H1 (cell line): ENCODE measurements at regions not wholly inside any gene's neighbourhood (a gene's known extent, or its start where the extent isn't known, plus 50 kb on each side); places are given as distances from the start of the nearest gene placed in this dataset.

Experiments used
- CTCF ChIA-PET: fragments of 300-600 bp; sonication (Branson Sonifier 250); formaldehyde crosslinking; loops from one replicate; lab custom pipeline; 2021; ENCODE audit not compliant: partially characterized antibody; lab: Charles Lee
- POLR2A ChIA-PET: fragments of 300-600 bp; sonication (Branson Sonifier 250); formaldehyde crosslinking; loops from one replicate; lab custom pipeline; 2021; ENCODE audit warnings: inconsistent platforms; ENCODE audit not compliant: partially characterized antibody; lab: Charles Lee
- DNase-seq, 2 experiments: peaks; one replicate each; pipeline versions ENCODE4 v3.0.0 to v3.0.0-alpha.2; 2010 to 2022; ENCODE audit warnings: low spot score in 2 of 2, low read depth in 1 of 2, mixed read lengths in 1 of 2
- FAIRE-seq: peaks from 2 replicates; lab custom pipeline; 2011; peaks lifted over from hg19 to GRCh38; lab: Jason Lieb, UNC
- H2AFZ ChIP-seq: 2 replicates; pipeline ENCODE4 v1.8.1; 2012; ENCODE audit warnings: low read length, inconsistent platforms
- H2AK5ac ChIP-seq: 2 replicates; pipeline ENCODE4 v1.6.1; 2013; ENCODE audit warnings: low read depth, low read length
- H2BK120ac ChIP-seq: replicated peaks from 2 replicates; pipeline ENCODE3; 2013; ENCODE audit warnings: low read depth, low read length, inconsistent platforms
- H2BK12ac ChIP-seq: 2 replicates; pipeline ENCODE4 v1.6.1; 2013; ENCODE audit warnings: low read depth, low read length
- H2BK15ac ChIP-seq: 2 replicates; pipeline ENCODE4 v1.6.1; 2013; ENCODE audit warnings: low read length
- H2BK20ac ChIP-seq: 2 replicates; pipeline ENCODE4 v1.6.1; 2013; ENCODE audit warnings: low read length
- H2BK5ac ChIP-seq: 2 replicates; pipeline ENCODE4 v1.6.1; 2013; ENCODE audit warnings: low read depth, low read length
- H3K14ac ChIP-seq: 2 replicates; pipeline ENCODE4 v1.6.1; 2013; ENCODE audit warnings: inconsistent platforms; ENCODE audit not compliant: insufficient read length
- H3K18ac ChIP-seq: 2 replicates; pipeline ENCODE4 v1.6.1; 2013; ENCODE audit warnings: low read length; ENCODE audit errors: extremely low read depth
- H3K23ac ChIP-seq: 2 replicates; pipeline ENCODE4 v1.6.1; 2013; ENCODE audit warnings: inconsistent platforms; ENCODE audit not compliant: insufficient read length
- H3K23me2 ChIP-seq: 2 replicates; pipeline ENCODE4 v1.6.1; 2013; ENCODE audit warnings: low read depth, low read length
- H3K27ac ChIP-seq: 2 replicates; pipeline ENCODE4 v1.6.1; 2011; ENCODE audit warnings: low read depth, low read length, inconsistent platforms
- H3K27me3 ChIP-seq, 4 experiments: replicated peaks in 1 of 4; 1 replicate in 1 of 4; 2 replicates in 3 of 4; pipeline versions ENCODE4 v1.6.1 to v1.8.1; 2011 to 2013; ENCODE audit warnings: low read length in 3 of 4, mild to moderate bottlenecking in 3 of 4, inconsistent platforms in 2 of 4, mixed read lengths in 2 of 4, moderate library complexity in 1 of 4; ENCODE audit not compliant: control insufficient read depth in 3 of 4, insufficient read depth in 3 of 4; ENCODE audit errors: extremely low read depth in 1 of 4
- H3K36me3 ChIP-seq, 4 experiments: 2 replicates each; pipeline versions ENCODE4 v1.6.1 to v1.8.1; 2011 to 2013; ENCODE audit warnings: mild to moderate bottlenecking in 4 of 4, low read length in 3 of 4, moderate library complexity in 2 of 4, control low read depth in 1 of 4, inconsistent platforms in 1 of 4; ENCODE audit not compliant: insufficient read depth in 4 of 4, control insufficient read depth in 2 of 4
- H3K4ac ChIP-seq: replicated peaks from 2 replicates; pipeline ENCODE3; 2013; ENCODE audit warnings: low read length, low read depth, mixed read lengths, inconsistent platforms; ENCODE audit not compliant: insufficient read length
- H3K4me1 ChIP-seq, 4 experiments: replicated peaks in 1 of 4; 1 replicate in 1 of 4; 2 replicates in 3 of 4; pipeline versions ENCODE4 v1.6.1 to v1.8.1; 2011 to 2013; ENCODE audit warnings: low read length in 3 of 4, inconsistent platforms in 2 of 4, mixed read lengths in 1 of 4; ENCODE audit not compliant: insufficient read depth in 4 of 4, control insufficient read depth in 3 of 4
- H3K4me2 ChIP-seq, 2 experiments: 2 replicates each; pipeline versions ENCODE4 v1.6.1 to v1.8.1; 2011 to 2013; ENCODE audit warnings: low read depth in 2 of 2, low read length in 2 of 2, control low read depth in 1 of 2, inconsistent platforms in 1 of 2, mild to moderate bottlenecking in 1 of 2; ENCODE audit not compliant: insufficient read depth in 1 of 2
- H3K4me3 ChIP-seq, 4 experiments: fragments of 200-600, 300-600 bp in 1 of 4; sonication (generic), shearing (Covaris generic), sonication (Bioruptor Twin) in 1 of 4; 2 replicates each; pipeline versions ENCODE4 v1.5.1 to v1.8.1; 2011 to 2016; ENCODE audit warnings: low read length in 4 of 4, low read depth in 3 of 4, control low read depth in 2 of 4, inconsistent platforms in 2 of 4, mild to moderate bottlenecking in 2 of 4, mixed read lengths in 1 of 4, moderate library complexity in 1 of 4; ENCODE audit not compliant: insufficient read depth in 2 of 4; ENCODE audit errors: extremely low read depth in 1 of 4
- H3K56ac ChIP-seq: replicated peaks from 2 replicates; pipeline ENCODE3; 2013; ENCODE audit warnings: low read depth, mild to moderate bottlenecking, mixed read lengths, low read length, inconsistent platforms; ENCODE audit not compliant: insufficient read length
- H3K79me1 ChIP-seq: 2 replicates; pipeline ENCODE4 v1.6.1; 2013; ENCODE audit warnings: low read depth, low read length, control low read depth
- H3K79me2 ChIP-seq, 2 experiments: 2 replicates each; pipeline versions ENCODE4 v1.6.1 to v1.8.1; 2012 to 2013; ENCODE audit warnings: low read length in 2 of 2, mild to moderate bottlenecking in 2 of 2, inconsistent platforms in 1 of 2; ENCODE audit not compliant: insufficient read depth in 2 of 2, control insufficient read depth in 1 of 2
- H3K9ac ChIP-seq, 4 experiments: replicated peaks in 1 of 4; 1 replicate in 1 of 4; 2 replicates in 3 of 4; pipeline versions ENCODE4 v1.6.1 to v1.8.1; 2011 to 2013; ENCODE audit warnings: low read depth in 3 of 4, low read length in 3 of 4, control low read depth in 2 of 4, mild to moderate bottlenecking in 2 of 4, moderate library complexity in 2 of 4, inconsistent platforms in 1 of 4; ENCODE audit errors: extremely low read depth in 1 of 4
- H3K9me3 ChIP-seq, 2 experiments: 2 replicates each; pipeline versions ENCODE4 v1.6.1 to v1.8.1; 2012 to 2013; ENCODE audit warnings: mild to moderate bottlenecking in 2 of 2, moderate library complexity in 2 of 2, control low read depth in 1 of 2, inconsistent platforms in 1 of 2, low read depth in 1 of 2, low read length in 1 of 2, mixed read lengths in 1 of 2; ENCODE audit not compliant: insufficient read depth in 2 of 2
- H4K20me1 ChIP-seq, 2 experiments: replicated peaks in 1 of 2; 2 replicates each; pipeline versions ENCODE3 to v1.8.1; 2011 to 2013; ENCODE audit warnings: inconsistent platforms in 2 of 2, low read length in 2 of 2, mild to moderate bottlenecking in 1 of 2; ENCODE audit not compliant: insufficient read depth in 2 of 2, control insufficient read depth in 1 of 2
- H4K5ac ChIP-seq: 2 replicates; pipeline ENCODE4 v1.6.1; 2013; ENCODE audit warnings: low read length, low read depth, mixed read lengths, inconsistent platforms; ENCODE audit not compliant: insufficient read length
- H4K8ac ChIP-seq: 2 replicates; pipeline ENCODE4 v1.8.0; 2013; ENCODE audit warnings: mild to moderate bottlenecking, moderate library complexity, low read length, inconsistent platforms; ENCODE audit not compliant: insufficient read depth; ENCODE audit errors: extremely low read depth
- H4K91ac ChIP-seq: replicated peaks from 2 replicates; pipeline ENCODE3; 2013; ENCODE audit warnings: low read length, mixed read lengths, inconsistent platforms; ENCODE audit not compliant: insufficient read length
- CREB1 ChIP-seq: IDR thresholded peaks from 2 replicates; pipeline ENCODE4 v1.6.1; 2012; ENCODE audit warnings: inconsistent platforms
- RAD21 ChIP-seq, 2 experiments: IDR thresholded peaks in 1 of 2; conservative IDR thresholded peaks in 1 of 2; 2 replicates each; pipeline ENCODE4 v1.6.1; 2011; ENCODE audit warnings: low read depth in 2 of 2, low read length in 2 of 2, improper control_type of control experiment in 1 of 2, inconsistent platforms in 1 of 2, mild to moderate bottlenecking in 1 of 2, moderate library complexity in 1 of 2
- SRF ChIP-seq: IDR thresholded peaks from 2 replicates; pipeline ENCODE4 v1.6.1; 2011; ENCODE audit warnings: mild to moderate bottlenecking, low read depth, low read length, moderate library complexity
- SUZ12 ChIP-seq: fragments of 200-600 bp; sonication (generic); IDR thresholded peaks from 2 replicates; pipeline ENCODE4 v1.6.1; 2012; ENCODE audit warnings: mild to moderate bottlenecking, inconsistent platforms, low read length, moderate library complexity, mixed read lengths
- WGBS, 2 experiments: shearing (Covaris generic) in 1 of 2; methylation state at CpG; one replicate each; pipeline versions ENCODE4 v1.1.6 to v1.1.7; 2013 to 2015; ENCODE audit warnings: low lambda C conversion rate in 2 of 2, mixed read lengths in 2 of 2, inconsistent platforms in 1 of 2, low coverage in 1 of 2, missing lambda C conversion rate in 1 of 2; ENCODE audit not compliant: insufficient replicate concordance in 2 of 2, insufficient coverage in 1 of 2, insufficient read length in 1 of 2; ENCODE audit errors: extremely low coverage in 1 of 2, missing lambda C conversion rate in 1 of 2; 5-methylcytosine and 5-hydroxymethylcytosine counted together
- TF ChIP-seq, protein P1 (sequence below): IDR thresholded peaks from 2 replicates; pipeline ENCODE4 v1.6.1; 2012; ENCODE audit warnings: inconsistent platforms
- TF ChIP-seq, protein P2 (sequence below), 3 experiments: IDR thresholded peaks; 1 replicate in 2 of 3; 2 replicates in 1 of 3; pipeline versions ENCODE4 v1.5.1 to v1.6.1; 2011; ENCODE audit warnings: low read length in 3 of 3, mild to moderate bottlenecking in 3 of 3, inconsistent platforms in 2 of 3, low read depth in 1 of 3, moderate library complexity in 1 of 3; ENCODE audit not compliant: insufficient read depth in 1 of 3; ENCODE audit errors: control extremely low read depth in 1 of 3

DNA sequence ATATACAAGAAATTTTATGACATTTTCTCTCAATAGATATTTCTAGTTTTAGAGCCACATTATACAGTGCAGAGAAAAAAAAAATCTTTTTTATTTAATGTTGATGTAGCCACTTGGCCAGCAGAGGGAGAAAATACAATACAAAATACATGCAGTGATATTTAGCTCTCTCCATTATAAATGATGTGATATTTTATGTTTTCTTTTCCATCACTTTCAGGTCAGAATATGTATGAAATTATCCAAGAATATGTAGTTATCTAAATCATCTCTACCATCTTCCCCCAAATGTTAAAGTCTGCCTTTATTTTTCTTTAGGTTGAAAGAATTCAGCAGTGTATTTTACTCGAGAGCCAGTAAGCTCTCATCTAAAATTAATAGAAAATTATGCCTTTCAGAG is 533.6 kb upstream of the FSHR start:
- Histone ChIP-seq H4K8ac (no peak overlapping the region), H3K4me2 (no peak overlapping the region), H3K4me1 (no peaks in the 10 kb centered on the region), H4K5ac (no peak overlapping the region), H2AK5ac (no peak overlapping the region), H3K9ac (no peak overlapping the region), H3K79me2 (no peaks in the 10 kb centered on the region), H2BK5ac (no peak overlapping the region), H3K79me1 (no peaks in the 10 kb centered on the region), H3K23ac (no peak overlapping the region), H2BK120ac (no peak overlapping the region), H2AFZ (no peak overlapping the region), H3K56ac (no peak overlapping the region), H3K14ac (no peak overlapping the region), H3K9me3 (no peaks in the 10 kb centered on the region), H2BK15ac (no peak overlapping the region), H3K18ac (no peak overlapping the region), H2BK20ac (no peak overlapping the region), H2BK12ac (no peak overlapping the region), H3K4me3 (no peak overlapping the region), H3K27ac (no peak overlapping the region), H4K20me1 (no peaks in the 10 kb centered on the region), H4K91ac (no peak overlapping the region), H3K27me3 (no peaks in the 10 kb centered on the region), H3K4ac (no peak overlapping the region), H3K23me2 (no peaks in the 10 kb centered on the region), H3K36me3 (no peaks in the 10 kb centered on the region)
- FAIRE-seq, result no peak
- no peak for DNase-seq
- WGBS, 2 experiments, result 79% methylated on average over 1 of the region's 1 CpG; no CpG with 5 or more reads in 1 of the 2 experiments
- CTCF ChIA-PET, result interaction anchor here (0.5 to 3.1 kb wide), 22 partner anchors 9 to 1662 kb away, joined by 3 to 16 read pairs (median 4); no protein-coding TSS in a partner anchor
- POLR2A ChIA-PET, result no interaction called here
- TF ChIP-seq, protein P1, sequence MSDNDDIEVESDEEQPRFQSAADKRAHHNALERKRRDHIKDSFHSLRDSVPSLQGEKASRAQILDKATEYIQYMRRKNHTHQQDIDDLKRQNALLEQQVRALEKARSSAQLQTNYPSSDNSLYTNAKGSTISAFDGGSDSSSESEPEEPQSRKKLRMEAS, result no peak
- TF ChIP-seq SRF, result no peak
- TF ChIP-seq SUZ12, result no peak
- peak in 1 of 2 experiments; percentile 34; a peak in 3 of 4 replicates for TF ChIP-seq RAD21 (IDR thresholded peaks at IDR 0.05 in 1 of 2, conservative IDR thresholded peaks at IDR 0.05 in 1 of 2; ENCODE audit: low read depth in 2 of 2, low read length in 2 of 2)
- no peak for TF ChIP-seq CREB1
- TF ChIP-seq, protein P2, sequence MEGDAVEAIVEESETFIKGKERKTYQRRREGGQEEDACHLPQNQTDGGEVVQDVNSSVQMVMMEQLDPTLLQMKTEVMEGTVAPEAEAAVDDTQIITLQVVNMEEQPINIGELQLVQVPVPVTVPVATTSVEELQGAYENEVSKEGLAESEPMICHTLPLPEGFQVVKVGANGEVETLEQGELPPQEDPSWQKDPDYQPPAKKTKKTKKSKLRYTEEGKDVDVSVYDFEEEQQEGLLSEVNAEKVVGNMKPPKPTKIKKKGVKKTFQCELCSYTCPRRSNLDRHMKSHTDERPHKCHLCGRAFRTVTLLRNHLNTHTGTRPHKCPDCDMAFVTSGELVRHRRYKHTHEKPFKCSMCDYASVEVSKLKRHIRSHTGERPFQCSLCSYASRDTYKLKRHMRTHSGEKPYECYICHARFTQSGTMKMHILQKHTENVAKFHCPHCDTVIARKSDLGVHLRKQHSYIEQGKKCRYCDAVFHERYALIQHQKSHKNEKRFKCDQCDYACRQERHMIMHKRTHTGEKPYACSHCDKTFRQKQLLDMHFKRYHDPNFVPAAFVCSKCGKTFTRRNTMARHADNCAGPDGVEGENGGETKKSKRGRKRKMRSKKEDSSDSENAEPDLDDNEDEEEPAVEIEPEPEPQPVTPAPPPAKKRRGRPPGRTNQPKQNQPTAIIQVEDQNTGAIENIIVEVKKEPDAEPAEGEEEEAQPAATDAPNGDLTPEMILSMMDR (IDR thresholded peaks at IDR 0.05; ENCODE audit: control extremely low read depth in 1 of 3, insufficient read depth in 1 of 3, low read depth in 1 of 3, low read length in 3 of 3), result peak in 1 of 3 experiments; percentile 1; a peak in 1 of 4 replicates
